ENCODE measurements at regions not wholly inside any gene's neighbourhood (a gene's known extent, or its start where the extent isn't known, plus 50 kb on each side); places are given as distances from the start of the nearest gene placed in this dataset.
"Not testable (repeated sequence)": the region's sequence is repeated elsewhere in the genome, so short reads cannot be mapped to it uniquely, and the experiment has no call there.

DNA sequence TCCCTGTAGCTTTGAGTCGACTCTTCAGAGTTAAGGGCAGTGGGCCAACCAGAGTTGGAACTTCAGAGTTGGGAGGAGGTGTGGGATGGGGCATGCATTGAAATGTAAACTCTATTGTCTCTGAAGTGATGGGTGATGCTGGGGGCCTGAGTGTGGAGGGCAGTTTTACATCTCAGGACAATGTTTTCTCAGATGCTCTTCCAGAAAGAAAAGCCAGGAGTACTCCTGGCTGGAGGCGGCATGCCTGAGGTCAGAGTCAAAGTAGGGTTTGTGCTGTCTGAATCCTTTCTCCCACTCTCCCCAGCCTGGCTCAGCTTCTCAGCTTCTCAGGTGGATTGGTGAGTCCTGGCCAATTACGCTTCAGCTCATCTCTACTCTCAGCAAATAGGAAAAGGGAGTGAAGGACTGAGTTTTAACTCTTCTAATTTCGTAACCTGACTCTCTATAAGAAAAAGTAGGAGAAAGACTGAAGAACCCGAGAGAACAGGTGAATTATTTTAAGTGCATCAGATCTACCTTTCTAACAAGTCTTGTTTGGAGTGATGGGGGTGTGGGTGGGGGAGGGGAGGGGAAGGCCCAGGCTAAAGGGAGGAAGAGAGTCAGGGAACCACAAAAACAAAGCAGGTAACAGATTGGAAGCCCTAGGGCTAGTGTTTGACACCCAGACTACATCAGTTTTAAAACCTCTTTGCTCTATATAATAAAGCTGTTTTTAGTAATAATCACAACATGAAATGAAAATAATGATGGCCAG, 107.5 kb upstream of the PELI1 start:
- DNase-seq (ENCODE audit: low read depth), result no peak

- DNase-seq (ENCODE audit: low read depth), result not testable (repeated sequence)
Measured at GRCh38 chr2:64252251-64252978, 108.2 kb upstream of the PELI1 start.

DNA sequence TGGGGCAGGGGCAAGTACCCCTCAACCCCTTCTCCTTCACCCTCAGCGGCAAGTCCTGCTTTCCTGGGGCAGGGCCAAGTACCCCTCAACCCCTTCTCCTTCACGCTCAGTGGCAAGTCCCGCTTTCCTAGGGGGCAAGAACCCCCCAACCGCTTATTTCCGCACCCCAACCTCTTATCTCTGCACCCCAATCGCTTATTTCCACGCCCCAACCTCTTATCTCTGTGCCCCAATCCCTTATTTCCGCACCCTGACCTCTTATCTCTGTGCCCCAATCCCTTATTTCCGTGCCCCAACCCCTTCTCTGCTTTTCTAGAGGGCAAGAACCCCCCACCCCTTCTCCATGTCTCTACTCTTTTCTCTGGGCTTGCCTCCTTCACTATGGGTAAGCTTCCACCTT, 109.2 kb upstream of the PELI1 start:
- not testable (repeated sequence) for DNase-seq (ENCODE audit: low read depth)

DNA sequence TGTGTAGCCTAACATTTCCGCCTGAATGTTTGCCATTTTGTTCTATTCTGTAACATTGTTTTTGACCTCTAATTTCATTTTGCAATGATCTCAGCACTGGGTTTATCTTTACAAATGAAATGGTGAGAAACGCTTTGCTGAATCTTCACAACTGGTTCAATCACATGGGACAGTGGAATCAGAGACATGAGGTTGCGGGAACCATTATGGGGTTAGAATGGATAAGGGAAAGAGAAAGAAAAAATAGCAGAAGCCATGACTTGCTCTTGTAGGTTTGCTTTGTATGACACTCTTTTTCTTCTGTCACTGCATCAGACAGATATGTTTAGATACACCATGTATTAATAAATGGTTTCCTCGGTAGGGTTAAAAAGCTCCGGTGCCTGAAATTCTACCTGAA, 114.3 kb upstream of the PELI1 start:
- no peak for DNase-seq (ENCODE audit: low read depth)

DNA sequence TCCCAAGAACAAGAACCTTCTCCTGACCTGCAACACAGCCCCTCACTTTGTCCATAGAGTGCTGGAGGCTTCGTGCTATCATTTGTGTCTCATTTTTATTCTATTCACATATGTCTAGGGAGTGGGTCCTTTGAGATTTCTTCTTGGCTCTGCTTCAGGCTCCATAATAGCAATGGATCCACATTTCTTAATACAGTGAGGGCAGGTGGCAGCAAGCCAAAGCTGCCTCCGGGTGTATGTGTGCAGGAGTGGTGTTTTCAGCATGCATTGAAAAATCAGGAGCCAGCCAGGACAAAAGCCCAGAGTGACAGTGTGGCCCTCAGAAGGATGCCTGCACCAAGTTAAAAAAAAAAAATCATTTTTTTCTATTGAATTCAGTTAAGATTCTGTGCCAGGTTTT, 115.1 kb upstream of the PELI1 start:
- no peak for DNase-seq (ENCODE audit: low read depth)

GRCh38 chr2:64260093-64260803, 116.0 kb upstream of the PELI1 start:
- DNase-seq (ENCODE audit: low read depth), result no peak

DNA sequence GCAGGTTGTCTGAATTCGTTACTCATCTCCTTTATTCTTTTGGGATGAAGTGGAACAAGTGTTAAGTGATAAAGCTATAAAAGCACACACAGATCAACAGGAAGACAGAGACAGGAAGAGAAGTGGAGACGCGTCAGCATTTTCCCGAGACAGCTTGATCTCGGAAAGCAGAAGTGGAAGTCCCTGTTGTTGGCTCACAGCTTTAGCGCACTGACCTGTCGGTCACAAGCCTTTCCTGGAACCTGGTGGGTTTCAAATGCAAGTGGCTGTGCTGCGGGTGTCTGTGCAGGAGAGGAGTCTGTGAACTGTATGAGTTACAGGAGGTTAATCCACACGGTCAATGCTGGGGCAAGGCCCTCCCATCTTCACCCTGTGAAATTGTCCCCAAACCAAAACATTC, 116.6 kb upstream of the PELI1 start:
- no peak for DNase-seq (ENCODE audit: low read depth)

- no peak for DNase-seq (ENCODE audit: low read depth)
Measured at GRCh38 chr2:64262071-64262470, 117.9 kb upstream of the PELI1 start.

DNA sequence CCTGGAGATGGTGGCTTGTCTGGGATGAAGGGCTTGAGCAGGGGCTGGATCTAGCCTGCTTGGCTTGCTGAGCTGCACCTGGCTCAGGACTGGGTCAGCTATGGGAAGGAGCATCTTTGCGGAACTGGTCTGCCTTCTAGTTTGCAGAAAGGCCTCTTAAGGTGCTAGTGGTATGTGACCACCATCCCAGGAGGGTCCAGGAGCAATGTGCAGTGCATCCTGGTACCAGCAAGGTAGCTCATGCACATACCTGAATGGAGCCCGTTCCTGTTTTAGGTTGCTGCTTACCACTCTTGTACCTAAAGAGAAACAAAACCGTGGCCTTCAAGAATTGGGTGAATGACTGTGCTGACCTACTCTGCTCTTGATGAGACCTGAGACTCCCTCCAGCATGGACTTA, 118.6 kb upstream of the PELI1 start:
- no peak for DNase-seq (ENCODE audit: low read depth)

DNA sequence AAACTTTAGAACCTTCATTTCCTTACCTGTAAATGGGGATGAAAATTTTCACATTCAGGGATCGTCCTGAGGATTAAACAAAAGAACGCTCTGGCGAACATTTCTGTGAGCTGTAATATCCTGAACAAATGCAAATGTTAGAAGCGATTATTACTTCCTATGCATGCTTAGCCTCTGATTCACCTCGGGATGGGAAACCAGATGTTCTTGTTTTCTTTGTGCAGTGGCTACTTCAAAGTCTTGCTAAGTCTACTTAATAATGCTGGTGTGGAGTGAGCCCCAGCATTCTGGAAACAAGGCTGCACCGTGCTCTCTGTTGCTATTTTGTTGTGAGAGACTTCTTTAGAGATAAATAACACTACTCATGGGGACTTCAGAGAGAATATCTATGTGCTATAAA, 119.1 kb upstream of the PELI1 start:
- DNase-seq (ENCODE audit: low read depth), result no peak

DNA sequence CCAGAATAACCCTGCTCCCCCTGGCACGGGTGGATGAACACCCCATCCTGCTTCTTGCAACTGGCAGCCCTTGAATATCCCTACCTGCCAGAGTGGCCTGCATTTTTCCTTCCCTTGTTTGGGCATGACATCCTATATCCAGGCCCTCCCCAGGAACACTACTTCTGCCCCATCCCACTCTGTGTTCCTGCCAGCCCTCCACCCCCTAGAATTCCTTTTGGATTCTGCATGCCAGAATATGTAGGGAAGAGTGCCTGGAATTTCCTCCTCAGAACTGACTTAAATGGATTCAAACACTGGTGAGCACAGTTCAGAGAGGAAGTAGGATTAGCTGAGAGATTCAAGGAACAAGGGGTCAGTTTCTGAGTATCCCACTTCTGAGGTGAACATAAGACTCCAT, 123.5 kb upstream of the PELI1 start:
- no peak for DNase-seq (ENCODE audit: low read depth)

DNA sequence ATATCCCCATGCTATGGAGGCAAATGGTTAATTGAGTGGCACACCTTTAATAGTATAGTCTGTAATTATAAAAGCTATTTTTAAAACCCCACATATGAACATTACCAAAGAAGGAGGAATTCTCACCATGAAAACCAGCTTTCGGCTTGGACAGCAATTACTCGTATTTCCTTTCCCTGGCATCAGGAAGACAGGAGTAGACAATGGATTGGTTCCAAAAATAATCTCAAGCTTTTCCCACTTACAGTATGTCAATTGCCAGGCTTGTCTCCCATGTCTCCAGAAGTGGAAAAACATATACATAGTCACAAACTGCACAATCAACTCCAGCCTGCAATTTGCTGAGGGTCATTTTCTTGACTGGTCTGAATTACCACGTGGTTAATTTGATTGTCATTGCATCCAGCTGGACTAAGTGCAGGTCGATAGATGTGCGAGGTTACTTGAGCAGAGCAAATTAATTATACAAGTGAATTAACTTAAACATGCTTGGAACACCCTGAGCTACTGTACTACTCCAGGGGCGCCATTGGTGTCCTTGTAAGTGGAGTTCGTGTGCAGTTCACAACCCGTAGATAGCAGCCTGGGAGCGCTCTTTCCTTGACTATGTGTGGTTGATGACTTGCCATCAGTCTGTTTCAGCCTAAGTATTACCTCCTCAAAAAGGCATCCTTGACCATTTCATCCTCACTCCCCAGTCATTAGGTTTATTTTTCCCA, 124.3 kb upstream of the PELI1 start:
- no peak for DNase-seq (ENCODE audit: low read depth)

DNA sequence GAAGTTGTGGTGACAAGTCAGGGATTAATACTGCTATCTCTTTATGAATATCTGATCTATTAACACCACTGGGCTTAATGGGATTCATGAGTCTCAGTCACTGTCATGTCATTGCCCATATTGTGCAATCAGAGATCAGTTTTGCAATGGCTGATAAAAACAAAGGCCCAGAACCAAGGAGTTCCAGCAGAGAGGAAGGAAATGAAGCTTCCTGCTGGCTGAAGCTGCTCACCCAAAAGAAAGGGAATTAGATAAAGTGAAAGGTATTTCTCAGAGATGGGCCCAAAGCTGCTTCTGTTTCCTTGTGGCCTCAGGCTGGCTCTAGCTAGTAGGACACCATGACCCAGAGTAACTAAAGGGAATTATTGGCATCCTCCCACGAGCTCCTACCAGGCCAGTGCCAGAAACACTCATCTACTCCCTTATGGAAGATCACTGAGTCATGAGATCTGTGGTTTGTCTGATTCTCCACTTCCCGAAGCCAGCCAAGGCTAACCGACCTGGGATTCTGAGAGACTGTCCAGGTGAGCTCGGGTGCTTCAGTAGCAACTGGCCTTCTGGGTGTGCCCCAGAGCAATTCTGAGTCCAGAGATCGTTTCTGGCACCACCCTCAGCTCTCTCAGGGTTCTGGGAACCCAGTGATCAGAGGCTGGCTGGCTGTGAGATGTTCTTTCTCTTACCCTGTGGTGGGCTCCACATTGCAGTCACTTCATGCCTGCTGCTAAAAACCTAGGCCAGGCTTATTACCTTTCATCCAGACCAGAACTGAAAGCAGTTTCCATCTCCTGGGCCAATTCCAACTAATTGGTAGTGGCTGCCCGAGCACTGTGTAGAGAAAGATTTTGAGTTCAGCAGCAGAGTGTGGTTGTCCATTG, 129.5 kb upstream of the PELI1 start:
- DNase-seq (ENCODE audit: low read depth), result no peak

- DNase-seq (ENCODE audit: low read depth), result no peak
Measured at GRCh38 chr2:64274399-64275173, 130.4 kb upstream of the PELI1 start.

DNA sequence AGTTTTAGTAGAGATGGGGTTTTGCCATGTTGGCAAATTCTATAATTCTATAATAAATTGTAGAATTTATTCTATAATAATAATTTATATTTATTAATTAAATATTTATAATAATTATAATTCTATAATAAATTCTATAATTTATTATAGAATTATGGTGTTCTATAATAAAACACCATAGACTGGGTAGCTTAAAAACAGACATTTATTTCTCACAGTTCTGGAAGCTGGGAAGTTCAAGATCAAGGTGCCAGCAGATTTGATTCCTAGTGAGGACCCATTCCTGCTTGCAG, 130.9 kb upstream of the PELI1 start:
- no peak for DNase-seq (ENCODE audit: low read depth)

GRCh38 chr2:64276417-64277095, 132.3 kb upstream of the PELI1 start:
- no peak for DNase-seq (ENCODE audit: low read depth)

- DNase-seq (ENCODE audit: low read depth), result no peak
Measured at GRCh38 chr2:64277101-64277849, 133.1 kb upstream of the PELI1 start.

DNA sequence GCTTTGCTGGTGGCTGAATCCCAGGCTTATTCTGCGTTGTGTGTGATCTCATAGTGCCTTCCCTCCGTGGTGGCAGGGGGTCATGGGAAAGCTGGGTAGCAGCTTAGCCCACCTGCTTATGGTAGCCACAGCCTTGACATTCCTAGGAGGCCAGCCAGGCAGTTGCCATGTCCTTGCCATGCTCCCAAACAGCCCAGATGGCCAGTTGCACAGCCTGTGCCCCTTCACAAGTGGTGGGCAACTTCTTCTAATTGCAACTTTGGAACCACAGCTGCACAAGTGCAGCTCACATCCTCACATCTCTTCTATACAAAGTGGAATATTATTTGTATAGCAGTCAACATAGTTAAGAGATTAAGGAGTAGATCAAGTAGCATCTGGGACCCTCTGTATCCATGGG, 136.6 kb upstream of the PELI1 start:
- DNase-seq (ENCODE audit: low read depth), result not testable (repeated sequence)

- no peak for DNase-seq (ENCODE audit: low read depth)
Measured at GRCh38 chr2:64283006-64283570, 138.9 kb upstream of the PELI1 start.
